SK-N-SH treated with all-trans-retinoic acid at 6 μM for 48 hours (cell line): ENCODE measurements at regions not wholly inside any gene's neighbourhood (a gene's known extent, or its start where the extent isn't known, plus 50 kb on each side); places are given as distances from the start of the nearest gene placed in this dataset.

Experiments
- ATAC-seq: fragments of 200-7000 bp; cut with Tn5 transposase; 3 replicates; pipeline ENCODE4 v1.9.1; 2020; ENCODE audit warnings: mild to moderate bottlenecking, moderate library complexity
- ARNTL ChIP-seq: fragments of 450-650 bp; formaldehyde crosslinking; IDR thresholded peaks from 2 replicates; pipeline ENCODE4 v1.5.0; 2020; ENCODE audit warnings: low read depth, mild to moderate bottlenecking, moderate library complexity, borderline replicate concordance
- BACH2 ChIP-seq: fragments of 250-450 bp; sonication (Bioruptor Pico); IDR thresholded peaks from 2 replicates; pipeline ENCODE4 v1.9.0; 2021; ENCODE audit warnings: mild to moderate bottlenecking, borderline replicate concordance
- CREB5 ChIP-seq: fragments of 250-450 bp; sonication (Bioruptor Pico); IDR thresholded peaks from 2 replicates; pipeline ENCODE4 v1.5.1; 2020; ENCODE audit warnings: low read depth, mild to moderate bottlenecking, moderate library complexity
- CSDC2 ChIP-seq: fragments of 250-450 bp; sonication (Bioruptor Pico); IDR thresholded peaks from 2 replicates; pipeline ENCODE4 v1.5.0; 2020; ENCODE audit warnings: mild to moderate bottlenecking, moderate library complexity
- CSRNP3 ChIP-seq: fragments of 250-450 bp; sonication (Bioruptor Pico); IDR thresholded peaks from 2 replicates; pipeline ENCODE4 v1.5.1; 2021; ENCODE audit warnings: mild to moderate bottlenecking, moderate library complexity
- ESRRG ChIP-seq: fragments of 250-450 bp; sonication (Bioruptor Pico); IDR thresholded peaks from 2 replicates; pipeline ENCODE4 v1.6.1; 2021; ENCODE audit warnings: mild to moderate bottlenecking
- GLIS3 ChIP-seq: fragments of 250-450 bp; sonication (Bioruptor Pico); IDR thresholded peaks from 2 replicates; pipeline ENCODE4 v1.5.0; 2020; ENCODE audit warnings: mild to moderate bottlenecking, moderate library complexity
- ISL1 ChIP-seq: fragments of 250-450 bp; sonication (Bioruptor Pico); IDR thresholded peaks from 2 replicates; pipeline ENCODE4 v2.1.2; 2022; ENCODE audit warnings: mild to moderate bottlenecking, moderate library complexity
- OSR1 ChIP-seq: fragments of 250-450 bp; sonication (Bioruptor Pico); IDR thresholded peaks from 2 replicates; pipeline ENCODE4 v1.8.0; 2022; ENCODE audit warnings: moderate library complexity, mild to moderate bottlenecking, inconsistent platforms
- PATZ1 ChIP-seq: fragments of 250-450 bp; sonication (Bioruptor Pico); IDR thresholded peaks from 2 replicates; pipeline ENCODE4 v1.8.0; 2020; ENCODE audit warnings: mild to moderate bottlenecking, moderate library complexity, borderline replicate concordance
- POU6F1 ChIP-seq: fragments of 250-450 bp; sonication (Bioruptor Pico); IDR thresholded peaks from 2 replicates; pipeline ENCODE4 v1.8.0; 2021; ENCODE audit warnings: low read depth, mild to moderate bottlenecking, moderate library complexity, borderline replicate concordance
- PPARA ChIP-seq: fragments of 250-450 bp; sonication (Bioruptor Pico); IDR thresholded peaks from 2 replicates; pipeline ENCODE4 v1.5.0; 2020; ENCODE audit warnings: mild to moderate bottlenecking, borderline replicate concordance
- RARB ChIP-seq: fragments of 250-450 bp; sonication (Bioruptor Pico); IDR thresholded peaks from 2 replicates; pipeline ENCODE4 v1.8.0; 2021; ENCODE audit warnings: mild to moderate bottlenecking, moderate library complexity
- SNAI2 ChIP-seq: fragments of 250-450 bp; sonication (Bioruptor Pico); IDR thresholded peaks from 2 replicates; pipeline ENCODE4 v1.5.0; 2020; ENCODE audit warnings: mild to moderate bottlenecking, moderate library complexity
- TCF4 ChIP-seq: fragments of 250-450 bp; sonication (Bioruptor Pico); IDR thresholded peaks from 2 replicates; pipeline ENCODE4 v1.8.0; 2021; ENCODE audit warnings: mild to moderate bottlenecking, moderate library complexity, borderline replicate concordance
- TOX ChIP-seq: fragments of 250-450 bp; sonication (Bioruptor Pico); IDR thresholded peaks from 2 replicates; pipeline ENCODE4 v1.8.0; 2021; ENCODE audit warnings: mild to moderate bottlenecking, moderate library complexity, borderline replicate concordance
- TSHZ2 ChIP-seq: fragments of 250-450 bp; sonication (Bioruptor Pico); IDR thresholded peaks from 2 replicates; pipeline ENCODE4 v1.5.0; 2020; ENCODE audit warnings: mild to moderate bottlenecking, moderate library complexity
- ZC3H10 ChIP-seq: fragments of 250-450 bp; sonication (Bioruptor Pico); IDR thresholded peaks from 2 replicates; pipeline ENCODE4 v1.5.1; 2021; ENCODE audit warnings: mild to moderate bottlenecking, moderate library complexity
- ZFP3 ChIP-seq: fragments of 250-450 bp; sonication (Bioruptor Pico); IDR thresholded peaks from 2 replicates; pipeline ENCODE4 v1.5.0; 2020; ENCODE audit warnings: mild to moderate bottlenecking, moderate library complexity
- ZFP30 ChIP-seq: fragments of 450-650 bp; formaldehyde crosslinking; IDR thresholded peaks from 2 replicates; pipeline ENCODE4 v1.5.0; 2022; ENCODE audit warnings: mild to moderate bottlenecking, moderate library complexity
- ZNF70 ChIP-seq: fragments of 450-650 bp; formaldehyde crosslinking; IDR thresholded peaks from 2 replicates; pipeline ENCODE4 v1.5.0; 2020; ENCODE audit warnings: mild to moderate bottlenecking, moderate library complexity
- ZNF8 ChIP-seq: fragments of 450-650 bp; formaldehyde crosslinking; IDR thresholded peaks from 2 replicates; pipeline ENCODE4 v1.5.0; 2020; ENCODE audit warnings: mild to moderate bottlenecking, moderate library complexity

- ATAC-seq: no peak
- TF ChIP-seq OSR1 (no peak), ZNF8 (no peak), CREB5 (CRISPR knock-in tag) (no peak), POU6F1 (CRISPR knock-in tag) (no peak)
- TF ChIP-seq, all 23 proteins: peak for 0
Measured at GRCh38 chr6:3541006-3541585, 84.2 kb upstream of the SLC22A23 start.

GRCh38 chr6:3540253-3540820, 83.5 kb upstream of the SLC22A23 start:
- no peak for ATAC-seq
- TF ChIP-seq BACH2 (no peak), TCF4 (CRISPR knock-in tag) (no peak), GLIS3 (CRISPR knock-in tag) (no peak), ZC3H10 (CRISPR knock-in tag) (no peak), RARB (CRISPR knock-in tag) (no peak), ESRRG (CRISPR knock-in tag) (no peak), ZNF70 (CRISPR knock-in tag) (no peak), TOX (CRISPR knock-in tag) (no peak), POU6F1 (CRISPR knock-in tag) (no peak), ZNF8 (no peak), OSR1 (no peak), TSHZ2 (CRISPR knock-in tag) (no peak), ZFP30 (no peak), ARNTL (no peak), ZFP3 (CRISPR knock-in tag) (no peak), CREB5 (CRISPR knock-in tag) (no peak), CSRNP3 (CRISPR knock-in tag) (no peak), PPARA (CRISPR knock-in tag) (no peak)
- TF ChIP-seq, all 23 proteins: peak for 0

- no peak for ATAC-seq
- TF ChIP-seq TCF4 (CRISPR knock-in tag) (no peak), ZNF70 (CRISPR knock-in tag) (no peak), TOX (CRISPR knock-in tag) (no peak), RARB (CRISPR knock-in tag) (no peak), ZC3H10 (CRISPR knock-in tag) (no peak), CSDC2 (CRISPR knock-in tag) (no peak), PATZ1 (CRISPR knock-in tag) (no peak), SNAI2 (CRISPR knock-in tag) (no peak), TSHZ2 (CRISPR knock-in tag) (no peak), ISL1 (CRISPR knock-in tag) (no peak), ARNTL (no peak)
Measured at GRCh38 chr6:3538536-3538935, 81.7 kb upstream of the SLC22A23 start.
